ENCODE measurements at regions not wholly inside any gene's neighbourhood (a gene's known extent, or its start where the extent isn't known, plus 50 kb on each side); places are given as distances from the start of the nearest gene placed in this dataset.

DNA sequence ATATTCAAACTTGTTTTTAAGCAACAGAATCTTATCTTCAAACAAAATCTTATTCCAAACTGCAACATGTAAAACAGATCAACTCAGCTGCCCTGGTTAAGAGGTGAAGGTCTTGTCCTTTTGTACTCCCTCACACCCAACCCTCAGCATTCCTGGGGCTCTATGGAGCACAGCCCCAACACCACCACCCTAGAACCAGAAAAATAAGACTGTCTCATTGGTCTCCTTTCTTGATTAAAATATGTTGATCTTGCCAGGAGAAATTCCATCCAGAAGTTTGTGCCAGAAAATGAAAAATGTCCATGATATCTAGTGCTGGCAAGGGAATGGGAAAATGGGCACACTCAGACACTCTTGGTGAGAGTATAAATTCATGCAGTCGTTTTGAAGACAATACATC, 62.1 kb upstream of the TMEM17 start:
- POLR2A ChIA-PET: interaction anchor here (0.5 kb wide), 1 partner anchor 210 kb away, joined by 3 read pairs; no protein-coding TSS in a partner anchor
- TF ChIP-seq MLLT1 (IDR thresholded peaks at IDR 0.05): no peak
- TF ChIP-seq PAX5 (IDR thresholded peaks at IDR 0.05; ENCODE audit: borderline replicate concordance, low read depth, low read length): no peak
- no peak for TF ChIP-seq ZZZ3 (IDR thresholded peaks at IDR 0.05; ENCODE audit: control insufficient read depth, insufficient read length, low read depth)
- TF ChIP-seq ZNF384 (IDR thresholded peaks at IDR 0.05; ENCODE audit: borderline replicate concordance, low read depth, low read length): no peak
- no peak for TF ChIP-seq NRF1 (conservative IDR thresholded peaks at IDR 0.05; ENCODE audit: low read depth, low read length)
- no peak for TF ChIP-seq DPF2 (IDR thresholded peaks at IDR 0.05)
- TF ChIP-seq KLF5 (IDR thresholded peaks at IDR 0.05; ENCODE audit: partially characterized antibody): no peak
- no peak for TF ChIP-seq SP1 (IDR thresholded peaks at IDR 0.05; ENCODE audit: low read depth, low read length)
- TF ChIP-seq, protein P1, sequence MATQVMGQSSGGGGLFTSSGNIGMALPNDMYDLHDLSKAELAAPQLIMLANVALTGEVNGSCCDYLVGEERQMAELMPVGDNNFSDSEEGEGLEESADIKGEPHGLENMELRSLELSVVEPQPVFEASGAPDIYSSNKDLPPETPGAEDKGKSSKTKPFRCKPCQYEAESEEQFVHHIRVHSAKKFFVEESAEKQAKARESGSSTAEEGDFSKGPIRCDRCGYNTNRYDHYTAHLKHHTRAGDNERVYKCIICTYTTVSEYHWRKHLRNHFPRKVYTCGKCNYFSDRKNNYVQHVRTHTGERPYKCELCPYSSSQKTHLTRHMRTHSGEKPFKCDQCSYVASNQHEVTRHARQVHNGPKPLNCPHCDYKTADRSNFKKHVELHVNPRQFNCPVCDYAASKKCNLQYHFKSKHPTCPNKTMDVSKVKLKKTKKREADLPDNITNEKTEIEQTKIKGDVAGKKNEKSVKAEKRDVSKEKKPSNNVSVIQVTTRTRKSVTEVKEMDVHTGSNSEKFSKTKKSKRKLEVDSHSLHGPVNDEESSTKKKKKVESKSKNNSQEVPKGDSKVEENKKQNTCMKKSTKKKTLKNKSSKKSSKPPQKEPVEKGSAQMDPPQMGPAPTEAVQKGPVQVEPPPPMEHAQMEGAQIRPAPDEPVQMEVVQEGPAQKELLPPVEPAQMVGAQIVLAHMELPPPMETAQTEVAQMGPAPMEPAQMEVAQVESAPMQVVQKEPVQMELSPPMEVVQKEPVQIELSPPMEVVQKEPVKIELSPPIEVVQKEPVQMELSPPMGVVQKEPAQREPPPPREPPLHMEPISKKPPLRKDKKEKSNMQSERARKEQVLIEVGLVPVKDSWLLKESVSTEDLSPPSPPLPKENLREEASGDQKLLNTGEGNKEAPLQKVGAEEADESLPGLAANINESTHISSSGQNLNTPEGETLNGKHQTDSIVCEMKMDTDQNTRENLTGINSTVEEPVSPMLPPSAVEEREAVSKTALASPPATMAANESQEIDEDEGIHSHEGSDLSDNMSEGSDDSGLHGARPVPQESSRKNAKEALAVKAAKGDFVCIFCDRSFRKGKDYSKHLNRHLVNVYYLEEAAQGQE (IDR thresholded peaks at IDR 0.05; ENCODE audit: low read depth, low read length): no peak
- no peak for TF ChIP-seq SPI1 (IDR thresholded peaks at IDR 0.05; ENCODE audit: borderline replicate concordance, insufficient read depth, low read depth, low read length)
- no peak overlapping the region for H3K9ac ChIP-seq (ENCODE audit: control insufficient read depth, insufficient read depth, low read length)
- no peak overlapping the region for H2AFZ ChIP-seq (ENCODE audit: control insufficient read depth, low read depth, low read length)
- SMC1A ChIA-PET (ENCODE audit: uncharacterized antibody, unreplicated experiment): no interaction called here
- FAIRE-seq (no peak), DNase-seq (ENCODE audit: low read depth, low spot score) (no peak), ATAC-seq (no peak)
- H3K27me3 ChIP-seq (replicated peaks in 1 of 2; ENCODE audit: control insufficient read depth in 2 of 2, insufficient read depth in 2 of 2, low read length in 1 of 2): peaks cover 2 to 3% of the 10 kb centered on the region in 2 experiments; a peak in 1 of 4 replicates
- CTCF ChIA-PET: no interaction called here
- H3K9me3 ChIP-seq (replicated peaks; ENCODE audit: control insufficient read depth, insufficient read depth, low read length): no peaks in the 10 kb centered on the region; the same call in 2 of the 3 replicates
- no peak overlapping the region for H3K27ac ChIP-seq (ENCODE audit: control insufficient read depth, insufficient read depth)
- no TSS peak for BruUV-seq (replicated peaks)
- 0% methylated on average over 1 of the region's 1 CpG for WGBS (ENCODE audit: insufficient coverage, insufficient replicate concordance, low lambda C conversion rate, missing lambda C conversion rate)
- no peaks in the 10 kb centered on the region for H3K79me2 ChIP-seq (ENCODE audit: control insufficient read depth, insufficient read depth, low read length)
- H3K4me3 ChIP-seq: no peak overlapping the region
- no peaks in the 10 kb centered on the region for H4K20me1 ChIP-seq (ENCODE audit: control insufficient read depth, insufficient read depth)
- intact Hi-C loops (cut with micrococcal nuclease; ENCODE audit: unreplicated experiment) (no loop called here), in situ Hi-C loops (cut with MboI) (no loop called here)
- H3K36me3 ChIP-seq (ENCODE audit: control insufficient read depth in 2 of 2, insufficient read depth in 2 of 2, low read length in 1 of 2): no peaks in the 10 kb centered on the region
- RAD21 ChIA-PET (ENCODE audit: unreplicated experiment): no interaction called here
- H3K4me2 ChIP-seq (ENCODE audit: control insufficient read depth, insufficient read depth): no peak overlapping the region
- H3K4me1 ChIP-seq (ENCODE audit: control insufficient read depth, insufficient read depth, low read length): no peaks in the 10 kb centered on the region

Measured in GM12878 (cell line).